Cardiac muscle cell (in vitro differentiated cells and primary cell): ENCODE measurements at regions not wholly inside any gene's neighbourhood (a gene's known extent, or its start where the extent isn't known, plus 50 kb on each side); places are given as distances from the start of the nearest gene placed in this dataset.
"Not testable (repeated sequence)": the region's sequence is repeated elsewhere in the genome, so short reads cannot be mapped to it uniquely, and the experiment has no call there.

Source experiments
- DNase-seq, 2 donors: peaks; one replicate each; pipeline versions ENCODE4 v3.0.0 to v3.0.0-alpha.2; 2010 to 2017; ENCODE audit warnings: low read depth in 1 of 2, low spot score in 1 of 2
- H3K27ac ChIP-seq: fragments of 200-600 bp; sonication (generic); 2 replicates; pipeline ENCODE4 v1.5.1; 2016
- H3K27me3 ChIP-seq: fragments of 200-600 bp; sonication (generic); 2 replicates; pipeline ENCODE4 v1.6.0; 2016; ENCODE audit warnings: control low read depth
- H3K36me3 ChIP-seq: fragments of 200-600 bp; sonication (generic); 2 replicates; pipeline ENCODE4 v1.5.1; 2016; ENCODE audit warnings: control low read depth
- H3K4me1 ChIP-seq: fragments of 200-600 bp; sonication (generic); 2 replicates; pipeline ENCODE4 v1.8.1; 2017; ENCODE audit warnings: low read depth, mild to moderate bottlenecking, mixed run types
- H3K4me3 ChIP-seq: fragments of 200-600 bp; sonication (generic); 2 replicates; pipeline ENCODE4 v1.5.1; 2016; ENCODE audit warnings: mild to moderate bottlenecking
- H3K9me3 ChIP-seq: fragments of 200-600 bp; sonication (generic); 2 replicates; pipeline ENCODE4 v1.5.1; 2017; ENCODE audit warnings: low read depth, mild to moderate bottlenecking, control low read depth
- TF ChIP-seq, protein P1 (sequence below): IDR thresholded peaks from 2 replicates; pipeline ENCODE4 v1.5.1; 2012; ENCODE audit warnings: low read depth, mild to moderate bottlenecking, low read length

DNA sequence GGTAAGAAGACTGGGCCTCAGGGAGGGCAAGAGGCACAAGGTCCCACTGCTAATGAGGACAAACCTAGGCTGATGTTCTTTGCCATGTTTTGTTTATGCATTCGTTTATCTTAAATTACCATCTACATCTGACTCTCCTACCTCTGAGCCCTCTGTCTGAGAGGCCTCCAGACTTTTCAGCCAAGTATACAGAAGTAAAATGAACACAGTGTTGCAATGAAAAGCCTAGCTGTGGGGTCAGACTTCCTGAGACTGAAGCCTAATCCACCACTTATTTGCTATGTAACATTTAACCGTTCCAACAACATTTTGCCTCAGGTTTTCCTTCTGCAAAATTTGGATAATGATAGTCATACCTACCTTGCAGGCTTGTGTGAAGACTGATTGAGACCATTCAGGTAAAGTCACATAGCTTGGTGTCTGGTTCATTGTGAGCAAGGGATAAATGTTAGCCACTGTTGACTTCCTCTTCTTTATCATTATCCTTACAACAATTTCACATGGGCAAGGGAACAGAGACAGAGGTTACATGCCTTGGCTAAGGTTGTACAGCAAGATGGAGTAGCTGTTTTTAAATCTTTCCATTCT lies 374.9 kb upstream of the CLINT1 start:
- no peaks in the 10 kb centered on the region for H3K9me3 ChIP-seq
- H3K4me3 ChIP-seq: no peak overlapping the region
- H3K27ac ChIP-seq: no peak overlapping the region
- DNase-seq: no peak
- TF ChIP-seq, protein P1, sequence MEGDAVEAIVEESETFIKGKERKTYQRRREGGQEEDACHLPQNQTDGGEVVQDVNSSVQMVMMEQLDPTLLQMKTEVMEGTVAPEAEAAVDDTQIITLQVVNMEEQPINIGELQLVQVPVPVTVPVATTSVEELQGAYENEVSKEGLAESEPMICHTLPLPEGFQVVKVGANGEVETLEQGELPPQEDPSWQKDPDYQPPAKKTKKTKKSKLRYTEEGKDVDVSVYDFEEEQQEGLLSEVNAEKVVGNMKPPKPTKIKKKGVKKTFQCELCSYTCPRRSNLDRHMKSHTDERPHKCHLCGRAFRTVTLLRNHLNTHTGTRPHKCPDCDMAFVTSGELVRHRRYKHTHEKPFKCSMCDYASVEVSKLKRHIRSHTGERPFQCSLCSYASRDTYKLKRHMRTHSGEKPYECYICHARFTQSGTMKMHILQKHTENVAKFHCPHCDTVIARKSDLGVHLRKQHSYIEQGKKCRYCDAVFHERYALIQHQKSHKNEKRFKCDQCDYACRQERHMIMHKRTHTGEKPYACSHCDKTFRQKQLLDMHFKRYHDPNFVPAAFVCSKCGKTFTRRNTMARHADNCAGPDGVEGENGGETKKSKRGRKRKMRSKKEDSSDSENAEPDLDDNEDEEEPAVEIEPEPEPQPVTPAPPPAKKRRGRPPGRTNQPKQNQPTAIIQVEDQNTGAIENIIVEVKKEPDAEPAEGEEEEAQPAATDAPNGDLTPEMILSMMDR: no peak
- no peaks in the 10 kb centered on the region for H3K4me1 ChIP-seq
- no peaks in the 10 kb centered on the region for H3K27me3 ChIP-seq
- no peaks in the 10 kb centered on the region for H3K36me3 ChIP-seq

DNA sequence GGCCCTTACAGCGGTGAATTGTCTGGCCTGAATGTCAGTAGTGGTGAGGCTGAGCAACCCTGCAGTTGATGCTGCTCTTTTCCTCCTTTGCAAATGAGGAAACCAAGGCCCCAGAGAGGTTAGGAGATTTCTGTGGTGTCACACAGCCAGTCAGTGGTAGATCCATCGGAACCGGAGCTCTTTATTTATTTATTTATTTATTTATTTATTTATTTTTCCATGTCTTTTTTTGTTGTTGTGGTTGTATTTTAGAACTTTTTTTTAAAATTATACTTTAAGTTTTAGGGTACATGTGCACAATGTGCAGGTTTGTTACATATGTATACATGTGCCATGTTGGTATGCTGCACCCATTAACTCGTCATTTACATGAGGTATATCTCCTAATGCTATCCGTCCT lies 368.4 kb upstream of the CLINT1 start:
- H3K27me3 ChIP-seq, H3K27ac ChIP-seq, H3K9me3 ChIP-seq, H3K4me1 ChIP-seq, DNase-seq, H3K4me3 ChIP-seq, H3K36me3 ChIP-seq: not testable (repeated sequence)

DNA sequence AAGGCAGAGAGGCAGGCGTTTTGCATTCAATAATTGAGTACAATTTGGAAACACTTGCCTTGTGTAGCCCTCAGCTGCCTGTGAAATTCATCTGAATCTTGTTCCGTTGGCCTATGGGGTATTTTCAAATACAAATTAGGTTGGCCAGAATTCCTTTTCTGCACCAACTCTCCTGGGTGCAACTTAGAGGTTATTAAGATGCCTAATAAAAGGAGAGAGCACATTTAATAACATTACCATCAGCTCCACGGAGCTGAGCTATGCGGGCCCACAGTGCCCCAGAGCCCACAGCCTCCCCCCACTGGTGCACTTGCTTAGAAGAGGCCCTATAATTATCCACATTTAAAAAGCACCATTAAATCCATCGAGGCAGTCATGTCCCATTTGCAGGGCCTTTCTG lies 367.6 kb upstream of the CLINT1 start:
- DNase-seq: no peak
- Histone ChIP-seq H3K27ac (no peak overlapping the region), H3K4me1 (no peaks in the 10 kb centered on the region), H3K36me3 (no peaks in the 10 kb centered on the region), H3K9me3 (no peaks in the 10 kb centered on the region), H3K27me3 (no peaks in the 10 kb centered on the region), H3K4me3 (no peak overlapping the region)
- TF ChIP-seq, protein P1: no peak

DNA sequence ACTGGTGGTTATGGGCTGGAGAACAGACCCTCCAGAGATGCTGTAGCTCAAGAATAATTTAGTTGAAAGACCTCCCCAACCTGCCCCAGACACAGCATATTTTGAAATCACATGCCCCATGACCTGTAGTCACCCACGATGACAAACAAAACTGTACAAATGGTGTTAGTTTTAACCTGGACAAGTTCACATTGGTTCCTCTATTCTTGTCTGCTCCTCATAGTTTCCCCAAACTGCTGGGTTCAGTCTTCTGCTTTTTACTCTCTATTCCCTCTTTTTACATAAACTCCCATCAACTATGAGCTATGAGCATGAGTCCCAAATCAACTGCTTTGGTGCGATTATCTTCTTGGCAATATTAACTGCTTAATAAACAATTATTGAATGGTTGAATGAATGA lies 365.3 kb upstream of the CLINT1 start:
- H3K36me3 ChIP-seq: no peaks in the 10 kb centered on the region

DNA sequence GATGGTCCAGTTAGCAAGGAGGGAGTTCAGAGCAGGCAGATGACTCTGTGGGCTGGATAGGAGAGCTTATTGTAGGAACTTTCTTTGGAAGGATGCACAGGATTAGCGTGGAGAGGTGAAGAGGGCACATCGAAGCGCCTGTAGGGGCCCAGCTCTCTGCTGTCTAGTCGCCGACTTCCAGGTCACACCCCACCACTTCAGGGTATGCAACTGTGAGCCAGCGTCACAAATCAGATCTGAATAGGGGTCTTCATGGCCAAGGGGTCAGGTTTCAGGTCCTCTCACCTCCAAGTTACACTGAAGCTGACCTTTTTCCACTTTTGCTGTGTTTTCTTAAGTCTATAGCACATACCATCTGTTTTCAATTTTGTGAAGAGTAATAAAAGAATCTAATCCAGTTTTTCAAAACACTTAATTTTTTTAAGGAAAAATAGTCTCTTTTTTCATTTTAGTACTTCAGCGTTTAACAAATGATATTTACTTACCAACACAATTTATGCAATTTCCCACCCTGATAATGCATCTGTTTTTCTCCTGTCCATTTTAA lies 364.2 kb upstream of the CLINT1 start:
- TF ChIP-seq, protein P1: no peak
- Histone ChIP-seq H3K9me3 (no peaks in the 10 kb centered on the region), H3K4me1 (no peaks in the 10 kb centered on the region), H3K36me3 (no peaks in the 10 kb centered on the region), H3K27ac (no peak overlapping the region), H3K27me3 (no peaks in the 10 kb centered on the region), H3K4me3 (no peak overlapping the region)
- no peak for DNase-seq

More for the DNA sequence above, 365.3 kb upstream of the CLINT1 start:
- Histone ChIP-seq H3K27ac (no peak overlapping the region), H3K9me3 (no peaks in the 10 kb centered on the region), H3K27me3 (no peaks in the 10 kb centered on the region), H3K4me3 (no peak overlapping the region), H3K4me1 (no peaks in the 10 kb centered on the region)
- TF ChIP-seq, protein P1: no peak
- no peak for DNase-seq

DNA sequence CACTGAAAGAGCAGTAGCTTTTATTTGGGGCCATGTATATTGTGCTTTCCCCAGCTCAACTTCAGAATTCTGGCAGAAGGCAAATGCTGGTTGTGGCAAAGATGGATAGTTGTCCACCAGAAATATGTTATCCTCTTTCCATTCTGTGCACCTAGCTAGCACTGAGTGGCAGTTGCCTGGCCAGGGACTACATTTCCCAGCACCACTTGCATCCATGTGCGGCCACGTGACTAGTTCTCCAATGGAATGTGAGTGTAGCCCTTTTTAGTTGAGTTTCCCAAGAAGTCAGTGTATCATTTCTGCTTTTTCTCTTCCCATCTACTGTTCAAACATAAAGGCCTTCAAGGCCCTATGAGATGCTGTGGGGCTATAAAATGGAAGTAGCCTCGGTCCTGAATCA lies 354.0 kb upstream of the CLINT1 start:
- Histone ChIP-seq H3K4me1 (no peaks in the 10 kb centered on the region), H3K36me3 (no peaks in the 10 kb centered on the region), H3K27me3 (no peaks in the 10 kb centered on the region), H3K4me3 (no peak overlapping the region), H3K27ac (no peak overlapping the region), H3K9me3 (no peaks in the 10 kb centered on the region)
- TF ChIP-seq, protein P1: no peak
- DNase-seq: peak in 1 of 2 donors; percentile 6
